ENCODE measurements at regions not wholly inside any gene's neighbourhood (a gene's known extent, or its start where the extent isn't known, plus 50 kb on each side); places are given as distances from the start of the nearest gene placed in this dataset.

DNA sequence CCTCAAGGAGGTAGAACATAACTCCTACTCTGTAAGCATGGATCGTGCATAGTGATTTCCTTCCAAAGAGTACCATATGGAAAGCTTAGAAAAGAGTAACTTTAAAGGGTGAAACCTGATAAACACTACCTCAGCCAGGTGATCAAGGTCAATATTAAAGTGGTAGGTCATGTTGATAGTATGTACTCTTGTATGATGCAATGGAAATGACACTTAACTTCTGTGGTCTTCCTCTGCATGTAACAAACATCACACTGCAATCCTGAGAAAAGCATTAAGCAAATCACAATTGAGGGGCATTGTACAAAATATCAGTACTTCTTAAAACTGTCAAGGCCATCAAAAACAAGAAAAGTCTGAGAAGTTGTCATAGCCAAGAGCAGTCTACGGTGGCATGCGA is 83.8 kb downstream of the LEPR start:
- H3K27ac ChIP-seq (ENCODE audit: low read depth, low read length, poor library complexity, severe bottlenecking), result no peak overlapping the region
- ChIA-PET POLR2A (no interaction called here), CTCF (ENCODE audit: unreplicated experiment) (no interaction called here)
- no peak overlapping the region for H3K4me2 ChIP-seq (ENCODE audit: low read length)
- no peaks in the 10 kb centered on the region for H3K9me2 ChIP-seq (ENCODE audit: insufficient read depth, low read length)
- H3K36me3 ChIP-seq (ENCODE audit: insufficient read depth, low read length), result no peaks in the 10 kb centered on the region
- H3K4me1 ChIP-seq (ENCODE audit: insufficient read depth, low read length, poor library complexity, severe bottlenecking), result no peaks in the 10 kb centered on the region
- BruUV-seq (replicated peaks), result no TSS peak
- H3K4me3 ChIP-seq (ENCODE audit: low read depth, low read length, poor library complexity, severe bottlenecking), result no peak overlapping the region
- H3K79me2 ChIP-seq (ENCODE audit: insufficient read depth, low read depth, low read length), result no peaks in the 10 kb centered on the region
- TF ChIP-seq, protein P1, sequence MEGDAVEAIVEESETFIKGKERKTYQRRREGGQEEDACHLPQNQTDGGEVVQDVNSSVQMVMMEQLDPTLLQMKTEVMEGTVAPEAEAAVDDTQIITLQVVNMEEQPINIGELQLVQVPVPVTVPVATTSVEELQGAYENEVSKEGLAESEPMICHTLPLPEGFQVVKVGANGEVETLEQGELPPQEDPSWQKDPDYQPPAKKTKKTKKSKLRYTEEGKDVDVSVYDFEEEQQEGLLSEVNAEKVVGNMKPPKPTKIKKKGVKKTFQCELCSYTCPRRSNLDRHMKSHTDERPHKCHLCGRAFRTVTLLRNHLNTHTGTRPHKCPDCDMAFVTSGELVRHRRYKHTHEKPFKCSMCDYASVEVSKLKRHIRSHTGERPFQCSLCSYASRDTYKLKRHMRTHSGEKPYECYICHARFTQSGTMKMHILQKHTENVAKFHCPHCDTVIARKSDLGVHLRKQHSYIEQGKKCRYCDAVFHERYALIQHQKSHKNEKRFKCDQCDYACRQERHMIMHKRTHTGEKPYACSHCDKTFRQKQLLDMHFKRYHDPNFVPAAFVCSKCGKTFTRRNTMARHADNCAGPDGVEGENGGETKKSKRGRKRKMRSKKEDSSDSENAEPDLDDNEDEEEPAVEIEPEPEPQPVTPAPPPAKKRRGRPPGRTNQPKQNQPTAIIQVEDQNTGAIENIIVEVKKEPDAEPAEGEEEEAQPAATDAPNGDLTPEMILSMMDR (conservative IDR thresholded peaks at IDR 0.05; ENCODE audit: low read length), result no peak
- H2AFZ ChIP-seq (ENCODE audit: low read length), result no peak overlapping the region
- no peaks in the 10 kb centered on the region for H4K20me1 ChIP-seq (ENCODE audit: insufficient read depth, low read length)
- DNase-seq (ENCODE audit: low spot score), result no peak
- no peaks in the 10 kb centered on the region for H3K9me3 ChIP-seq (ENCODE audit: low read length)
- intact Hi-C loops (cut with micrococcal nuclease; ENCODE audit: unreplicated experiment), result no loop called here

DNA sequence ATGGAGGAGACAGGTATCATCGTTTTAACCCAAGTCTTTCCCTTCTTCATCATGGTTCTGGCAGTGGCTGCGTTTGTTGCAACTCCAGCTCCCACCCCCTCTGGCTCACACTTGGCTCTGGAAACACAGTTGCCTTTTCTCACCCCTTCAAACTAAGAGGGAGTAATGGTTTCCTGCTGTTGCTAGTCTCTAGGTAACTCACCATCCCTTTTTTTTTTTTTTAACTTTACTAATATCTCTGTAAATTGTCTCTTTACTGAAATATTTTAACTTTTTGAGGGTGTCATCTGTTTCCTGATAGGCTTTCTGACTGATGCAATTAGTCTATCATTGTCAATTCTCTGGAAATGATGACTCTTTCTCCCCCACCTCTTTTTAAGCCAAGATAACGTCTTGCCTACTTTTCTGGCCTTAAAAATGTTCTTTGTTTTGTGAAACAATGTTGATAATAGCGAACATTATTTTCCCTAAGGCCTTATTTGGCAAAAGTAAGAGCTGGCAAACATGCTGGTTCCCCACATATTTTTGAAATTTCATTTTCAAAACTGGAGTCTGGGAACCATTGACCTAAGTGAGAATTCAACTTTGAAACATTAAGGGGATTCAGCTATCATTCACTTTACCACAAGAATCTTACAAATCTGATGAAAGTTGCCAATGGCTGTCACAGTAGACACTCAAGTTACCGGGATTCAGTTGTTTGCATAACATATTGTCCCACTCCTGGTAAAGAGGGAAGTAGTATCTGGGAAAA is 85.3 kb downstream of the LEPR start:
- Histone ChIP-seq H2AFZ (ENCODE audit: low read length) (no peak overlapping the region), H3K36me3 (ENCODE audit: insufficient read depth, low read length) (no peaks in the 10 kb centered on the region), H3K79me2 (ENCODE audit: insufficient read depth, low read depth, low read length) (no peaks in the 10 kb centered on the region), H3K4me3 (ENCODE audit: low read depth, low read length, poor library complexity, severe bottlenecking) (no peak overlapping the region), H3K4me1 (ENCODE audit: insufficient read depth, low read length, poor library complexity, severe bottlenecking) (no peaks in the 10 kb centered on the region), H3K9me2 (ENCODE audit: insufficient read depth, low read length) (no peaks in the 10 kb centered on the region), H3K9me3 (ENCODE audit: low read length) (no peaks in the 10 kb centered on the region), H3K27ac (ENCODE audit: low read depth, low read length, poor library complexity, severe bottlenecking) (no peak overlapping the region), H3K4me2 (ENCODE audit: low read length) (no peak overlapping the region), H4K20me1 (ENCODE audit: insufficient read depth, low read length) (no peaks in the 10 kb centered on the region)
- ChIA-PET CTCF (ENCODE audit: unreplicated experiment) (no interaction called here), POLR2A (no interaction called here)
- intact Hi-C loops (cut with micrococcal nuclease; ENCODE audit: unreplicated experiment), result no loop called here
- no peak for DNase-seq (ENCODE audit: low spot score)
- TF ChIP-seq, protein P1 (conservative IDR thresholded peaks at IDR 0.05; ENCODE audit: low read length), result no peak
- TF ChIP-seq EZH2phosphoT487 (IDR thresholded peaks at IDR 0.05; ENCODE audit: borderline replicate concordance, low read depth, low read length), result no peak
- no TSS peak for BruUV-seq (replicated peaks)

DNA sequence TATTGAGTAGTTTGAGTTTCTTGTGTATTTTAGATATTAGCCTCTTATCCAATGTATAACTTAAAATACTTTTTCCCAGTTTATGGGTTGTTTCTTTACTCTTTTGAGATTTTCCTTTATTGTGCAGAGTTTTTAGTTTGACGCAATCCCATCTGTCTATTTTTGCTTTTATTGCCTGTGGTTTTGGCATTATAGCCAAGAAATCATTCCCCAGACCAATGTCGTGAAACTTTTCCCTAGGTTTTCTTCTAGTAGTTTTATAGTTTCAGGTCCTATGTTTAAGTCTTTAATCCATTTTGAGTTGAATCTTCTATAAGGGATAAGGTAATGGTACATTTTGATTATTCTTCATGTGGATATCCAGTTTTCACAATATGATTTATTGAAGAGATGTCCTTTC is 87.6 kb downstream of the LEPR start:
- Histone ChIP-seq H4K20me1 (ENCODE audit: insufficient read depth, low read length) (no peaks in the 10 kb centered on the region), H3K79me2 (ENCODE audit: insufficient read depth, low read depth, low read length) (no peaks in the 10 kb centered on the region), H3K9me2 (ENCODE audit: insufficient read depth, low read length) (no peaks in the 10 kb centered on the region), H3K27ac (ENCODE audit: low read depth, low read length, poor library complexity, severe bottlenecking) (no peak overlapping the region), H3K9me3 (ENCODE audit: low read length) (no peaks in the 10 kb centered on the region), H3K4me2 (ENCODE audit: low read length) (no peak overlapping the region), H3K36me3 (ENCODE audit: insufficient read depth, low read length) (no peaks in the 10 kb centered on the region), H2AFZ (ENCODE audit: low read length) (no peak overlapping the region), H3K4me1 (ENCODE audit: insufficient read depth, low read length, poor library complexity, severe bottlenecking) (no peaks in the 10 kb centered on the region), H3K4me3 (ENCODE audit: low read depth, low read length, poor library complexity, severe bottlenecking) (no peak overlapping the region)
- intact Hi-C loops (cut with micrococcal nuclease; ENCODE audit: unreplicated experiment), result no loop called here
- no TSS peak for BruUV-seq (replicated peaks)
- TF ChIP-seq EZH2phosphoT487 (IDR thresholded peaks at IDR 0.05; ENCODE audit: borderline replicate concordance, low read depth, low read length), result no peak
- TF ChIP-seq, protein P1 (conservative IDR thresholded peaks at IDR 0.05; ENCODE audit: low read length), result no peak
- ChIA-PET POLR2A (interaction anchor here (1.0 kb wide), 1 partner anchor 9 kb away, joined by 3 read pairs; no protein-coding TSS in a partner anchor), CTCF (ENCODE audit: unreplicated experiment) (no interaction called here)
- no peak for DNase-seq (ENCODE audit: low spot score)
